ENCODE measurements at regions not wholly inside any gene's neighbourhood (a gene's known extent, or its start where the extent isn't known, plus 50 kb on each side); places are given as distances from the start of the nearest gene placed in this dataset.

DNA sequence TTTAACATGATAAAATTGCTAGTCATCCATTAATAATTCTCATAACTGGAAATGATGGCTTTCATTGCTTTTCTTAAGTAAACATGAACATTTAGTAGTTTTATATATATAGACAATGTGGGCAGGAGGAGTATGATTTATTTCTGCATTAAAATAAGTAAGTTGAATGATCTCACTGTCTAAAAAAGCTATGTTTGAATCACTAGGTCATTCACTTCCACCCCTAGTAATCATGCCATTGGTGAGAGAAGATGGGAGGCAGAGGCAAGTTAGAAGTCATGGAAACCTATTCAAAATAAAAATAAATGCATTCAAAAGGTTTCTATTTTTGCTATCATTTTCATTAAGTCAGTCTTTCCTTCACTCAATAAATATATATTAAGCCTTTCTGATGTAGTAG, 226.4 kb downstream of the DUSP10 start:
- Histone ChIP-seq H3K79me2 (ENCODE audit: control insufficient read depth, insufficient read depth, low read length) (no peaks in the 10 kb centered on the region), H3K27me3 (ENCODE audit: control insufficient read depth in 2 of 2, insufficient read depth in 2 of 2, low read length in 2 of 2) (no peaks in the 10 kb centered on the region), H3K4me2 (ENCODE audit: insufficient read depth, low read length) (no peak overlapping the region), H3K9ac (replicated peaks; ENCODE audit: extremely low read depth, insufficient read depth, low read length) (no peak overlapping the region), H3K9me3 (replicated peaks; ENCODE audit: control insufficient read depth, insufficient read depth, low read length) (no peaks in the 10 kb centered on the region), H4K20me1 (replicated peaks; ENCODE audit: control insufficient read depth, extremely low read depth, insufficient read depth, low read length) (no peaks in the 10 kb centered on the region), H3K4me1 (ENCODE audit: control insufficient read depth, extremely low read depth, insufficient read depth, low read length) (no peaks in the 10 kb centered on the region), H2AFZ (ENCODE audit: low read depth, low read length) (no peak overlapping the region), H3K9me1 (replicated peaks; ENCODE audit: control insufficient read depth, extremely low read depth, insufficient read depth, low read length) (no peaks in the 10 kb centered on the region), H3K27ac (ENCODE audit: insufficient read depth, low read depth, low read length) (no peak overlapping the region), H3K4me3 (replicated peaks in 1 of 3; ENCODE audit: insufficient read depth in 1 of 3, low read depth in 1 of 3, low read length in 3 of 3) (no peak overlapping the region), H3K36me3 (ENCODE audit: control insufficient read depth in 2 of 2, extremely low read depth in 1 of 2, insufficient read depth in 2 of 2, low read length in 2 of 2) (no peaks in the 10 kb centered on the region)
- BruUV-seq (replicated peaks), result no TSS peak
- TF ChIP-seq FOS (IDR thresholded peaks at IDR 0.05; ENCODE audit: borderline replicate concordance, insufficient read depth, low read length) (no peak), JUN (IDR thresholded peaks at IDR 0.05; ENCODE audit: borderline replicate concordance, insufficient read depth, insufficient read length, low read depth) (no peak), CTCF (IDR thresholded peaks at IDR 0.05; ENCODE audit: extremely low read depth in 1 of 2, insufficient read depth in 1 of 2, low read depth in 1 of 2, low read length in 2 of 2) (no peak), MYC (IDR thresholded peaks at IDR 0.05; ENCODE audit: low read depth, low read length) (no peak), GATA2 (IDR thresholded peaks at IDR 0.05; ENCODE audit: insufficient read depth, insufficient read length, low read depth, low read length) (no peak), POLR2A (IDR thresholded peaks at IDR 0.05; ENCODE audit: low read depth, low read length) (no peak), POLR2AphosphoS5 (IDR thresholded peaks at IDR 0.05; ENCODE audit: insufficient read depth, low read depth, low read length) (no peak), EZH2 (IDR thresholded peaks at IDR 0.05; ENCODE audit: borderline replicate concordance, low read depth, low read length, severe bottlenecking) (no peak)
- TF ChIP-seq, protein P1, sequence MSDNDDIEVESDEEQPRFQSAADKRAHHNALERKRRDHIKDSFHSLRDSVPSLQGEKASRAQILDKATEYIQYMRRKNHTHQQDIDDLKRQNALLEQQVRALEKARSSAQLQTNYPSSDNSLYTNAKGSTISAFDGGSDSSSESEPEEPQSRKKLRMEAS (IDR thresholded peaks at IDR 0.05; ENCODE audit: insufficient read depth, insufficient read length), result no peak
- CTCF ChIA-PET, result no interaction called here
- POLR2A ChIA-PET, result no interaction called here
- dilution Hi-C loops (cut with MboI; ENCODE audit: extremely low pct_ligation_motif_present, low sequenced_read_pairs), result no loop called here
- intact Hi-C loops (cut with micrococcal nuclease), result no loop called here
- FAIRE-seq (no peak), DNase-seq (ENCODE audit: low read depth, low spot score) (no peak)
